ENCODE measurements at regions not wholly inside any gene's neighbourhood (a gene's known extent, or its start where the extent isn't known, plus 50 kb on each side); places are given as distances from the start of the nearest gene placed in this dataset.

- no peak for DNase-seq (ENCODE audit: low spot score)
- Histone ChIP-seq H3K27me3 (ENCODE audit: control insufficient read depth in 4 of 4, insufficient read depth in 4 of 4, low read length in 3 of 4) (no peaks in the 10 kb centered on the region), H3K36me3 (ENCODE audit: control insufficient read depth in 4 of 4, insufficient read depth in 3 of 4, low read depth in 1 of 4, low read length in 3 of 4) (no peaks in the 10 kb centered on the region), H3K4me1 (ENCODE audit: control insufficient read depth in 4 of 4, insufficient read depth in 4 of 4, low read length in 3 of 4) (no peaks in the 10 kb centered on the region), H3K9me3 (ENCODE audit: control insufficient read depth in 4 of 4, low read length in 3 of 4) (no peaks in the 10 kb centered on the region), H3K9ac (ENCODE audit: low read depth in 1 of 2, low read length in 2 of 2) (no peak overlapping the region), H3K4me3 (ENCODE audit: low read depth in 1 of 3, low read length in 3 of 3) (no peak overlapping the region), H3K27ac (ENCODE audit: low read depth in 1 of 2, low read length in 2 of 2) (no peak overlapping the region)
- TF ChIP-seq HNF4A (conservative IDR thresholded peaks at IDR 0.05) (no peak), JUND (IDR thresholded peaks at IDR 0.05) (no peak), YY1 (IDR thresholded peaks at IDR 0.05) (no peak), CTCF (IDR thresholded peaks at IDR 0.05; ENCODE audit: low read depth, low read length, missing input control) (no peak), ZBTB33 (IDR thresholded peaks at IDR 0.05) (no peak), SP1 (IDR thresholded peaks at IDR 0.05) (no peak), ATF3 (IDR thresholded peaks at IDR 0.05) (no peak), REST (IDR thresholded peaks at IDR 0.05) (no peak), MAX (IDR thresholded peaks at IDR 0.05) (no peak), FOXA2 (IDR thresholded peaks at IDR 0.05) (no peak), GABPA (IDR thresholded peaks at IDR 0.05 in 1 of 2, conservative IDR thresholded peaks at IDR 0.05 in 1 of 2) (no peak), TAF1 (conservative IDR thresholded peaks at IDR 0.05) (no peak), EGR1 (IDR thresholded peaks at IDR 0.05; ENCODE audit: low read depth in 2 of 2) (no peak), HNF4G (IDR thresholded peaks at IDR 0.05) (no peak)
These were observed 104.7 kb upstream of the TSC22D1 start for GRCh38 chr13:44680746-44681355.

- Histone ChIP-seq H3K27me3 (ENCODE audit: control insufficient read depth in 4 of 4, insufficient read depth in 4 of 4, low read length in 3 of 4) (no peaks in the 10 kb centered on the region), H3K9ac (ENCODE audit: low read depth in 1 of 2, low read length in 2 of 2) (no peak overlapping the region), H3K9me3 (ENCODE audit: control insufficient read depth in 4 of 4, low read length in 3 of 4) (no peaks in the 10 kb centered on the region), H3K4me3 (ENCODE audit: low read depth in 1 of 3, low read length in 3 of 3) (no peak overlapping the region), H3K36me3 (ENCODE audit: control insufficient read depth in 4 of 4, insufficient read depth in 3 of 4, low read depth in 1 of 4, low read length in 3 of 4) (no peaks in the 10 kb centered on the region), H3K4me1 (ENCODE audit: control insufficient read depth in 4 of 4, insufficient read depth in 4 of 4, low read length in 3 of 4) (no peaks in the 10 kb centered on the region), H3K27ac (ENCODE audit: low read depth in 1 of 2, low read length in 2 of 2) (no peak overlapping the region)
- DNase-seq (ENCODE audit: low spot score) = no peak
- WGBS = 71% methylated on average over 4 of the region's 4 CpGs
- TF ChIP-seq HNF4A (conservative IDR thresholded peaks at IDR 0.05) (no peak), ZBTB33 (IDR thresholded peaks at IDR 0.05) (no peak), RXRA (IDR thresholded peaks at IDR 0.05) (no peak), CTCF (IDR thresholded peaks at IDR 0.05; ENCODE audit: low read depth, low read length, missing input control) (no peak), GABPA (IDR thresholded peaks at IDR 0.05 in 1 of 2, conservative IDR thresholded peaks at IDR 0.05 in 1 of 2) (no peak), TAF1 (conservative IDR thresholded peaks at IDR 0.05) (no peak), NR2F2 (IDR thresholded peaks at IDR 0.05) (no peak), YY1 (IDR thresholded peaks at IDR 0.05) (no peak), RAD21 (IDR thresholded peaks at IDR 0.05) (no peak), EGR1 (IDR thresholded peaks at IDR 0.05; ENCODE audit: low read depth in 2 of 2) (no peak)
These were observed 103.5 kb upstream of the TSC22D1 start for GRCh38 chr13:44679597-44679996.

All from liver (tissue), 8 donors.